ENCODE measurements at regions not wholly inside any gene's neighbourhood (a gene's known extent, or its start where the extent isn't known, plus 50 kb on each side); places are given as distances from the start of the nearest gene placed in this dataset.

GRCh38 chr6:8574311-8574710 lies 139.0 kb upstream of the SLC35B3 start:
- H3K4me2 ChIP-seq (ENCODE audit: insufficient read depth, low read length), result no peak overlapping the region
- DNase-seq (ENCODE audit: low read depth, low spot score) (no peak), FAIRE-seq (no peak)
- dilution Hi-C loops (cut with MboI; ENCODE audit: extremely low pct_ligation_motif_present, low sequenced_read_pairs), result no loop called here
- BruUV-seq (replicated peaks), result no TSS peak
- no peaks in the 10 kb centered on the region for H3K4me1 ChIP-seq (ENCODE audit: control insufficient read depth, extremely low read depth, insufficient read depth, low read length)
- no peak overlapping the region for H3K4me3 ChIP-seq (replicated peaks in 1 of 3; ENCODE audit: insufficient read depth in 1 of 3, low read depth in 1 of 3, low read length in 3 of 3)
- H3K9me3 ChIP-seq (replicated peaks; ENCODE audit: control insufficient read depth, insufficient read depth, low read length), result no peaks in the 10 kb centered on the region
- no peaks in the 10 kb centered on the region for H3K9me1 ChIP-seq (replicated peaks; ENCODE audit: control insufficient read depth, extremely low read depth, insufficient read depth, low read length)
- no peaks in the 10 kb centered on the region for H4K20me1 ChIP-seq (replicated peaks; ENCODE audit: control insufficient read depth, extremely low read depth, insufficient read depth, low read length)
- ChIA-PET POLR2A (no interaction called here), CTCF (no interaction called here)
- no peak for TF ChIP-seq POLR2A (IDR thresholded peaks at IDR 0.05; ENCODE audit: low read depth, low read length)
- no peak for TF ChIP-seq POLR2AphosphoS5 (IDR thresholded peaks at IDR 0.05; ENCODE audit: insufficient read depth, low read depth, low read length)
- TF ChIP-seq CTCF (IDR thresholded peaks at IDR 0.05; ENCODE audit: extremely low read depth in 1 of 2, insufficient read depth in 1 of 2, low read depth in 1 of 2, low read length in 2 of 2), result no peak
- no peak for TF ChIP-seq MAX (IDR thresholded peaks at IDR 0.05; ENCODE audit: insufficient read depth, insufficient read length)
- no peak for TF ChIP-seq GATA2 (IDR thresholded peaks at IDR 0.05; ENCODE audit: insufficient read depth, insufficient read length, low read depth, low read length)
- no peak for TF ChIP-seq JUN (IDR thresholded peaks at IDR 0.05; ENCODE audit: borderline replicate concordance, insufficient read depth, insufficient read length, low read depth)
- TF ChIP-seq EZH2 (IDR thresholded peaks at IDR 0.05; ENCODE audit: borderline replicate concordance, low read depth, low read length, severe bottlenecking), result no peak
- no peak for TF ChIP-seq MYC (IDR thresholded peaks at IDR 0.05; ENCODE audit: low read depth, low read length)
- TF ChIP-seq FOS (IDR thresholded peaks at IDR 0.05; ENCODE audit: borderline replicate concordance, insufficient read depth, low read length), result no peak
- no peak overlapping the region for H2AFZ ChIP-seq (ENCODE audit: low read depth, low read length)
- H3K27me3 ChIP-seq (ENCODE audit: control insufficient read depth in 2 of 2, insufficient read depth in 2 of 2, low read length in 2 of 2), result no peaks in the 10 kb centered on the region
- no peak overlapping the region for H3K9ac ChIP-seq (replicated peaks; ENCODE audit: extremely low read depth, insufficient read depth, low read length)
- H3K36me3 ChIP-seq (ENCODE audit: control insufficient read depth in 2 of 2, extremely low read depth in 1 of 2, insufficient read depth in 2 of 2, low read length in 2 of 2), result no peaks in the 10 kb centered on the region
- H3K79me2 ChIP-seq (ENCODE audit: control insufficient read depth, insufficient read depth, low read length), result no peaks in the 10 kb centered on the region
- no peak overlapping the region for H3K27ac ChIP-seq (ENCODE audit: insufficient read depth, low read depth, low read length)
- intact Hi-C loops (cut with micrococcal nuclease), result no loop called here
